AG04449 (cell line): ENCODE measurements at regions not wholly inside any gene's neighbourhood (a gene's known extent, or its start where the extent isn't known, plus 50 kb on each side); places are given as distances from the start of the nearest gene placed in this dataset.

ENCODE experiments used
- CTCF ChIA-PET: fragments of 350-600 bp; formaldehyde crosslinking; extraction: SDS; loops from one replicate; lab custom pipeline; 2021; ENCODE audit warnings: antibody characterized with exemption; lab: Yijun Ruan, JAX
- POLR2A ChIA-PET: fragments of 400-600, 350-600 bp; formaldehyde crosslinking; extraction: SDS; loops from one replicate; lab custom pipeline; 2020; ENCODE audit warnings: antibody characterized with exemption, inconsistent platforms; lab: Yijun Ruan, JAX
- DNase-seq: peaks from one replicate; pipeline ENCODE4 v3.0.0-alpha.2; 2010; ENCODE audit warnings: low read depth, low spot score
- H3K4me3 ChIP-seq: 2 replicates; pipeline ENCODE4 v1.5.1; 2011; ENCODE audit warnings: low read depth, mild to moderate bottlenecking, control low read depth, low read length
- CTCF ChIP-seq: IDR thresholded peaks from one replicate; pipeline ENCODE4 v1.5.1; 2011; ENCODE audit warnings: mild to moderate bottlenecking, moderate library complexity, low read length, control low read depth, inconsistent platforms; ENCODE audit not compliant: insufficient read depth; ENCODE audit errors: missing control alignments

- CTCF ChIA-PET: no interaction called here
- POLR2A ChIA-PET: no interaction called here
- no peak overlapping the region for H3K4me3 ChIP-seq
- TF ChIP-seq CTCF: no peak
- no peak for DNase-seq
Measured at GRCh38 chr6:91834813-91835212, 1247.9 kb upstream of the MAP3K7 start.

GRCh38 chr6:91827151-91827550 is 1240.3 kb upstream of the MAP3K7 start:
- ChIA-PET CTCF (no interaction called here), POLR2A (no interaction called here)
- no peak for DNase-seq
- TF ChIP-seq CTCF: no peak
- no peak overlapping the region for H3K4me3 ChIP-seq

GRCh38 chr6:91826128-91826527 is 1239.3 kb upstream of the MAP3K7 start:
- H3K4me3 ChIP-seq: no peak overlapping the region
- no peak for TF ChIP-seq CTCF
- ChIA-PET CTCF (no interaction called here), POLR2A (no interaction called here)
- DNase-seq: no peak

- ChIA-PET CTCF (no interaction called here), POLR2A (no interaction called here)
- H3K4me3 ChIP-seq: no peak overlapping the region
- DNase-seq: no peak
- TF ChIP-seq CTCF: no peak
Measured at GRCh38 chr6:91824331-91824730, 1237.5 kb upstream of the MAP3K7 start.

- CTCF ChIA-PET: no interaction called here
- TF ChIP-seq CTCF: no peak
- H3K4me3 ChIP-seq: no peak overlapping the region
- POLR2A ChIA-PET: no interaction called here
- DNase-seq: no peak
Measured at GRCh38 chr6:91822581-91822980, 1235.7 kb upstream of the MAP3K7 start.

GRCh38 chr6:91816335-91816734 is 1229.5 kb upstream of the MAP3K7 start:
- POLR2A ChIA-PET: no interaction called here
- no peak for DNase-seq

More at GRCh38 chr6:91816335-91816734, 1229.5 kb upstream of the MAP3K7 start:
- H3K4me3 ChIP-seq: no peak overlapping the region
- no peak for TF ChIP-seq CTCF
- CTCF ChIA-PET: no interaction called here
